ENCODE measurements at regions not wholly inside any gene's neighbourhood (a gene's known extent, or its start where the extent isn't known, plus 50 kb on each side); places are given as distances from the start of the nearest gene placed in this dataset.

DNA sequence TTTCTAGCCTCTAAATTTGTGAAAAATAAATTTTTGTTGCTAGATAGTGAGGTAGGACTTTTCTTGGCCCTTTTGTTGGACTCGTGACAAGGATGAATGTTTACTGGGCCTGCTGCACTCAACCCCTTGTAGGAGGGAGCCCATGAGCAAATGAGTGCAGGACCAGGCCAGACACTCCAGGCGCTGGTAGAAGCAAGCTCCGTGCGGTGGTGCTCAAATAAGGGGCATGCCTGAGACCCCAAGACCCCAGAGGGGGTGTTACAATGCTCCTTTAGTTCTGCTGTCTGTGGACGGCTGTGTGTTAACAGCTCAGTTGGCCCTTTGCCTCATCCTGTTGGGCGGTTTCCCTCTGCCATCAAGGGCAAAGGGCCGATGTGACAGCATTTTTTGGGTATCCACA, 1195.3 kb upstream of the PHF14 start:
- no peak for TF ChIP-seq POLR2A (IDR thresholded peaks at IDR 0.05; ENCODE audit: low read length)
- no peak for TF ChIP-seq GATA1 (IDR thresholded peaks at IDR 0.05; ENCODE audit: low read depth, low read length)

All from erythroblast (primary cell).